GM12801 (cell line): ENCODE measurements at regions not wholly inside any gene's neighbourhood (a gene's known extent, or its start where the extent isn't known, plus 50 kb on each side); places are given as distances from the start of the nearest gene placed in this dataset.

Experiments
- CTCF ChIP-seq: IDR thresholded peaks from one replicate; pipeline ENCODE4 v1.5.1; 2011; ENCODE audit warnings: control low read depth; ENCODE audit not compliant: insufficient read length; ENCODE audit errors: extremely low read depth

GRCh38 chr7:25544254-25544653 is 316.0 kb upstream of the NPVF start:
- TF ChIP-seq CTCF = no peak

GRCh38 chr7:25545124-25546008 is 317.1 kb upstream of the NPVF start:
- no peak for TF ChIP-seq CTCF

GRCh38 chr7:25546306-25546705 is 318.0 kb upstream of the NPVF start:
- no peak for TF ChIP-seq CTCF

GRCh38 chr7:25549271-25549921 is 321.1 kb upstream of the NPVF start:
- TF ChIP-seq CTCF = no peak

- TF ChIP-seq CTCF = no peak
Observed at GRCh38 chr7:25550149-25550548, 321.9 kb upstream of the NPVF start.

GRCh38 chr7:25552998-25553397 is 324.7 kb upstream of the NPVF start:
- no peak for TF ChIP-seq CTCF

- TF ChIP-seq CTCF = no peak
Observed at GRCh38 chr7:25553580-25554291, 325.4 kb upstream of the NPVF start.
